GM04504 (cell line): ENCODE measurements at regions not wholly inside any gene's neighbourhood (a gene's known extent, or its start where the extent isn't known, plus 50 kb on each side); places are given as distances from the start of the nearest gene placed in this dataset.

Source experiments
- DNase-seq: peaks from one replicate; pipeline ENCODE4 v3.0.0-alpha.2; 2012; ENCODE audit warnings: low read depth

- peak; percentile 62 for DNase-seq
Observed at GRCh38 chr4:137310593-137311490, 221.5 kb downstream of the PCDH18 start.

- DNase-seq, result no peak
Observed at GRCh38 chr4:137310166-137310565, 222.1 kb downstream of the PCDH18 start.

GRCh38 chr4:137309424-137309823 lies 222.9 kb downstream of the PCDH18 start:
- no peak for DNase-seq

GRCh38 chr4:137307806-137308205 lies 224.5 kb downstream of the PCDH18 start:
- peak; percentile 60 for DNase-seq

- no peak for DNase-seq
Observed at GRCh38 chr4:137300776-137301175, 231.5 kb downstream of the PCDH18 start.

GRCh38 chr4:137299281-137299680 lies 233.0 kb downstream of the PCDH18 start:
- no peak for DNase-seq

- no peak for DNase-seq
Observed at GRCh38 chr4:137293281-137293680, 239.0 kb downstream of the PCDH18 start.

GRCh38 chr4:137283737-137284136 lies 248.6 kb downstream of the PCDH18 start:
- DNase-seq, result no peak

GRCh38 chr4:137278431-137278830 lies 253.9 kb downstream of the PCDH18 start:
- DNase-seq, result no peak

GRCh38 chr4:137274404-137274803 lies 257.9 kb downstream of the PCDH18 start:
- DNase-seq, result no peak

GRCh38 chr4:137267024-137267423 lies 265.3 kb downstream of the PCDH18 start:
- DNase-seq, result peak; percentile 38

- no peak for DNase-seq
Observed at GRCh38 chr4:137266511-137266910, 265.8 kb downstream of the PCDH18 start.

- no peak for DNase-seq
Observed at GRCh38 chr4:137263206-137263605, 269.1 kb downstream of the PCDH18 start.

GRCh38 chr4:137253949-137254348 lies 278.3 kb downstream of the PCDH18 start:
- peak; percentile 29 for DNase-seq

GRCh38 chr4:137249112-137249511 lies 283.2 kb downstream of the PCDH18 start:
- no peak for DNase-seq

GRCh38 chr4:137238456-137239162 lies 293.7 kb downstream of the PCDH18 start:
- DNase-seq, result no peak

- no peak for DNase-seq
Observed at GRCh38 chr4:137226900-137227299, 305.4 kb downstream of the PCDH18 start.

- no peak for DNase-seq
Observed at GRCh38 chr4:137226221-137226620, 306.1 kb downstream of the PCDH18 start.

GRCh38 chr4:137213372-137214173 lies 318.7 kb downstream of the PCDH18 start:
- peak; percentile 20 for DNase-seq

GRCh38 chr4:137212601-137213000 lies 319.7 kb downstream of the PCDH18 start:
- no peak for DNase-seq

GRCh38 chr4:137209240-137209639 lies 323.1 kb downstream of the PCDH18 start:
- no peak for DNase-seq

- no peak for DNase-seq
Observed at GRCh38 chr4:137206781-137207180, 325.5 kb downstream of the PCDH18 start.
